Neutrophil (primary cell): ENCODE measurements at regions not wholly inside any gene's neighbourhood (a gene's known extent, or its start where the extent isn't known, plus 50 kb on each side); places are given as distances from the start of the nearest gene placed in this dataset.

Source experiments
- H3K27ac ChIP-seq: fragments of 200-600 bp; sonication (generic); 2 replicates; pipeline ENCODE4 v1.5.1; 2016; ENCODE audit warnings: mild to moderate bottlenecking, moderate library complexity
- H3K27me3 ChIP-seq: fragments of 200-600 bp; sonication (generic); 2 replicates; pipeline ENCODE4 v1.6.0; 2016; ENCODE audit warnings: mild to moderate bottlenecking
- H3K36me3 ChIP-seq: fragments of 200-600 bp; sonication (generic); 2 replicates; pipeline ENCODE4 v1.5.1; 2017
- H3K4me1 ChIP-seq, 2 experiments: fragments of 200-600 bp in 1 of 2; sonication (generic) in 1 of 2; 1 replicate in 1 of 2; 2 replicates in 1 of 2; pipeline versions ENCODE4 v1.5.1 to v1.6.1; 2013 to 2016; ENCODE audit warnings: low read depth in 1 of 2, low read length in 1 of 2, mild to moderate bottlenecking in 1 of 2, moderate library complexity in 1 of 2; ENCODE audit not compliant: control insufficient read depth in 1 of 2, insufficient read depth in 1 of 2
- H3K4me3 ChIP-seq, 2 experiments: fragments of 200-600 bp in 1 of 2; sonication (generic) in 1 of 2; 1 replicate in 1 of 2; 2 replicates in 1 of 2; pipeline ENCODE4 v1.5.1; 2013 to 2016; ENCODE audit warnings: low read depth in 1 of 2, low read length in 1 of 2, mild to moderate bottlenecking in 1 of 2, moderate library complexity in 1 of 2
- H3K9me3 ChIP-seq: fragments of 200-600 bp; sonication (generic); 2 replicates; pipeline ENCODE4 v1.5.1; 2016
- TF ChIP-seq, protein P1 (sequence below): fragments of 200-600 bp; sonication (generic); IDR thresholded peaks from 2 replicates; pipeline ENCODE4 v1.5.1; 2016; ENCODE audit warnings: antibody characterized with exemption

GRCh38 chr3:88712552-88712951 lies 394.9 kb upstream of the EPHA3 start:
- Histone ChIP-seq H3K27me3 (no peaks in the 10 kb centered on the region), H3K36me3 (no peaks in the 10 kb centered on the region), H3K27ac (no peak overlapping the region), H3K9me3 (no peaks in the 10 kb centered on the region), H3K4me3 (no peak overlapping the region), H3K4me1 (no peaks in the 10 kb centered on the region)
- TF ChIP-seq, protein P1, sequence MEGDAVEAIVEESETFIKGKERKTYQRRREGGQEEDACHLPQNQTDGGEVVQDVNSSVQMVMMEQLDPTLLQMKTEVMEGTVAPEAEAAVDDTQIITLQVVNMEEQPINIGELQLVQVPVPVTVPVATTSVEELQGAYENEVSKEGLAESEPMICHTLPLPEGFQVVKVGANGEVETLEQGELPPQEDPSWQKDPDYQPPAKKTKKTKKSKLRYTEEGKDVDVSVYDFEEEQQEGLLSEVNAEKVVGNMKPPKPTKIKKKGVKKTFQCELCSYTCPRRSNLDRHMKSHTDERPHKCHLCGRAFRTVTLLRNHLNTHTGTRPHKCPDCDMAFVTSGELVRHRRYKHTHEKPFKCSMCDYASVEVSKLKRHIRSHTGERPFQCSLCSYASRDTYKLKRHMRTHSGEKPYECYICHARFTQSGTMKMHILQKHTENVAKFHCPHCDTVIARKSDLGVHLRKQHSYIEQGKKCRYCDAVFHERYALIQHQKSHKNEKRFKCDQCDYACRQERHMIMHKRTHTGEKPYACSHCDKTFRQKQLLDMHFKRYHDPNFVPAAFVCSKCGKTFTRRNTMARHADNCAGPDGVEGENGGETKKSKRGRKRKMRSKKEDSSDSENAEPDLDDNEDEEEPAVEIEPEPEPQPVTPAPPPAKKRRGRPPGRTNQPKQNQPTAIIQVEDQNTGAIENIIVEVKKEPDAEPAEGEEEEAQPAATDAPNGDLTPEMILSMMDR, result no peak

DNA sequence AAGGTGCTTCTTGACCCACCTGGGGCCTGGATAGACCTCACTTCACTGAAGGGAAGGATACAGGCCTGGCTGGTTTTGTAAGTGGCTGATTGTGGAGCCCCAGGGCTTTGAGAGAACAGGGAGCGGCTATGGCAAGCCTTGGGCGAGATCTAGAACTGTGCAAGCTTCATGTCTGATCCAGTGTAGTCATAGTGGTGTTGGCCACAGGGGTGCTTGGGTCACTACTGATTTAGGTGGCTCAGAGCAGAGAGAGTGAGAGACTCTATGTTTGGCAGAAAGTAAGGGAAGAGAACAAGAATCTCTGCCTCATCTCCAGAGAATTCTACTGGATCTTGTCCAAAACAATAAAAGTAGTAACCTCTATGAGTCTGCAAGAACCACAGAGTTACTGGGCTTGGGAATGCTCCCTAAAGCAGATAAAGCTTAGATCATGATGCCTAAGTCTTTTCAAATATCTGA lies 394.2 kb upstream of the EPHA3 start:
- no peak overlapping the region for H3K27ac ChIP-seq
- TF ChIP-seq, protein P1, result no peak

DNA sequence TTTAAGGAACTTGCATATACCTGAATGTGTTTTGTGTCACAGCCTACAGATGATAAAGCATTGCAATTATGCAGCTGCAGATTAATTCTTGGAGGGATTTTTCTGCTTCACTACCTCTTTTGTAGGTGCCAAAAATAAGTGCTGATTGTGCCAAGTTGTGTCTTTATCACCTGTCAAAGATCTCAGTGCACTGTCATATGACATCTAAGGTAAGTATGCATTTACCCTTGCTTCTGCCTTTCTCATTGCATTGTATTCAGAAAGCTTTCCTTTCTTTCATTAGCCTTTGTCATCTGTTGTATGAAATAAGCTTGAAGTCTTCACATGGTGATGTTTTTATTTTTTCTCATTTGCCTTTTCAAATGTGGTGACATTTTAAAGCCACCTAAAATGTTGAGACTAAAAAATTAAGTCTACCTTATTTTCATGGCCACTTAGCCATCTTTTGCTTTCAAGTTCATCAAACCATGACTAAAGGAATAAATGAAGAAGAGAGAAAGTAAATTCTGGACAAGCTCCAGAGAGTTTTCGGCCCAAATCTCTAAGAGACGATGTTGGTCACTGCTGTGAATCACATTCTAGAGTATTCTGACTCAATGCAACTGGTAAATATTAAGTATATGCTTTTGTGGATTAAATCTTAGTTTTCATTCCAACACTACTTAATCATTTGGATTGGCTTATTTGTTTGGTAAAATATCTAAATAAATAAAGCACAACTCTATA lies 381.8 kb upstream of the EPHA3 start:
- Histone ChIP-seq H3K9me3 (no peaks in the 10 kb centered on the region), H3K27ac (no peak overlapping the region), H3K27me3 (no peaks in the 10 kb centered on the region), H3K4me1 (no peaks in the 10 kb centered on the region), H3K36me3 (no peaks in the 10 kb centered on the region), H3K4me3 (no peak overlapping the region)
- TF ChIP-seq, protein P1, result no peak

More for the DNA sequence above, 394.2 kb upstream of the EPHA3 start:
- Histone ChIP-seq H3K27me3 (no peaks in the 10 kb centered on the region), H3K4me1 (no peaks in the 10 kb centered on the region), H3K36me3 (no peaks in the 10 kb centered on the region), H3K9me3 (no peaks in the 10 kb centered on the region), H3K4me3 (no peak overlapping the region)

- TF ChIP-seq, protein P1, result no peak
- Histone ChIP-seq H3K27me3 (no peaks in the 10 kb centered on the region), H3K4me3 (no peak overlapping the region), H3K27ac (no peak overlapping the region), H3K9me3 (no peaks in the 10 kb centered on the region), H3K4me1 (no peaks in the 10 kb centered on the region), H3K36me3 (no peaks in the 10 kb centered on the region)
Measured at GRCh38 chr3:88732186-88732585, 375.2 kb upstream of the EPHA3 start.

DNA sequence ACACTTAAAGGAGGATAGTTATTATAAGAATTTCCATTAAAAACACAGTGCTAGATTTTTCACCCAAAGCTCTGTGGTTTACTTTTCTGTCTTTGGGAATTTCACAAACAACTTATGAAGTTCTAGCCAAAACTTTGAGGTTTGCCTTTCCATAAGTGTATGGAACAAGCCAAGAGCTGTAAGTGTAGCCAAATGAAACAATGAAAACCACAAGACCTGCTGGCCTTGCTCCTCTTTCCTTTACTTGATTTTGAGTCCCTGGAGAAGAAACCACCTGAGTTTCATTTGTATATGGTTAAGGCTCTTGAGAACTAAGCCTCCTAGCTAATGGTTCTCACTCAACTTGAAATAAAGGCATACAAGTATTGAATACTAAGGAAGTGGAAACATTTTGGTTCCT lies 365.3 kb upstream of the EPHA3 start:
- TF ChIP-seq, protein P1, result no peak
- no peaks in the 10 kb centered on the region for H3K36me3 ChIP-seq
- no peak overlapping the region for H3K4me3 ChIP-seq
- H3K4me1 ChIP-seq, result no peaks in the 10 kb centered on the region
- no peaks in the 10 kb centered on the region for H3K27me3 ChIP-seq
- no peak overlapping the region for H3K27ac ChIP-seq
- no peaks in the 10 kb centered on the region for H3K9me3 ChIP-seq
